ENCODE measurements at regions not wholly inside any gene's neighbourhood (a gene's known extent, or its start where the extent isn't known, plus 50 kb on each side); places are given as distances from the start of the nearest gene placed in this dataset.

- ChIA-PET POLR2A (no interaction called here), CTCF (interaction anchor here (1.0 to 1.5 kb wide), 3 partner anchors 13 to 188 kb away, joined by 3 to 5 read pairs (median 3); no protein-coding TSS in a partner anchor)
- Histone ChIP-seq H3K9me3 (replicated peaks; ENCODE audit: control insufficient read depth, insufficient read depth, low read length) (no peaks in the 10 kb centered on the region), H2AFZ (ENCODE audit: low read depth, low read length) (no peak overlapping the region), H3K4me3 (replicated peaks in 1 of 3; ENCODE audit: insufficient read depth in 1 of 3, low read depth in 1 of 3, low read length in 3 of 3) (no peak overlapping the region), H3K27me3 (ENCODE audit: control insufficient read depth in 2 of 2, insufficient read depth in 2 of 2, low read length in 2 of 2) (no peaks in the 10 kb centered on the region), H3K36me3 (ENCODE audit: control insufficient read depth in 2 of 2, extremely low read depth in 1 of 2, insufficient read depth in 2 of 2, low read length in 2 of 2) (no peaks in the 10 kb centered on the region), H3K27ac (ENCODE audit: insufficient read depth, low read depth, low read length) (no peak overlapping the region), H4K20me1 (replicated peaks; ENCODE audit: control insufficient read depth, extremely low read depth, insufficient read depth, low read length) (no peaks in the 10 kb centered on the region), H3K4me2 (ENCODE audit: insufficient read depth, low read length) (no peak overlapping the region), H3K9ac (replicated peaks; ENCODE audit: extremely low read depth, insufficient read depth, low read length) (no peak overlapping the region), H3K4me1 (ENCODE audit: control insufficient read depth, extremely low read depth, insufficient read depth, low read length) (no peaks in the 10 kb centered on the region), H3K9me1 (replicated peaks; ENCODE audit: control insufficient read depth, extremely low read depth, insufficient read depth, low read length) (no peaks in the 10 kb centered on the region), H3K79me2 (ENCODE audit: control insufficient read depth, insufficient read depth, low read length) (no peaks in the 10 kb centered on the region)
- no peak for FAIRE-seq
- dilution Hi-C loops (cut with MboI; ENCODE audit: extremely low pct_ligation_motif_present, low sequenced_read_pairs) = no loop called here
- TF ChIP-seq FOS (IDR thresholded peaks at IDR 0.05; ENCODE audit: borderline replicate concordance, insufficient read depth, low read length) = no peak
- no peak for DNase-seq (ENCODE audit: low read depth, low spot score)
- BruUV-seq (replicated peaks) = no TSS peak
- intact Hi-C loops (cut with micrococcal nuclease) = no loop called here
These were observed 459.0 kb upstream of the ATP2B1 start for GRCh38 chr12:90167518-90168208.

- TF ChIP-seq EZH2 (IDR thresholded peaks at IDR 0.05; ENCODE audit: borderline replicate concordance, low read depth, low read length, severe bottlenecking) (no peak), JUN (IDR thresholded peaks at IDR 0.05; ENCODE audit: borderline replicate concordance, insufficient read depth, insufficient read length, low read depth) (no peak), MYC (IDR thresholded peaks at IDR 0.05; ENCODE audit: low read depth, low read length) (no peak), CTCF (IDR thresholded peaks at IDR 0.05; ENCODE audit: extremely low read depth in 1 of 2, insufficient read depth in 1 of 2, low read depth in 1 of 2, low read length in 2 of 2) (no peak)
- POLR2A ChIA-PET = no interaction called here
- no peaks in the 10 kb centered on the region for H3K9me3 ChIP-seq (replicated peaks; ENCODE audit: control insufficient read depth, insufficient read depth, low read length)
- H3K4me1 ChIP-seq (ENCODE audit: control insufficient read depth, extremely low read depth, insufficient read depth, low read length) = no peaks in the 10 kb centered on the region
- H3K9ac ChIP-seq (replicated peaks; ENCODE audit: extremely low read depth, insufficient read depth, low read length) = no peak overlapping the region
- no peaks in the 10 kb centered on the region for H4K20me1 ChIP-seq (replicated peaks; ENCODE audit: control insufficient read depth, extremely low read depth, insufficient read depth, low read length)
- H3K36me3 ChIP-seq (ENCODE audit: control insufficient read depth in 2 of 2, extremely low read depth in 1 of 2, insufficient read depth in 2 of 2, low read length in 2 of 2) = no peaks in the 10 kb centered on the region
- dilution Hi-C loops (cut with MboI; ENCODE audit: extremely low pct_ligation_motif_present, low sequenced_read_pairs) = no loop called here
- H3K79me2 ChIP-seq (ENCODE audit: control insufficient read depth, insufficient read depth, low read length) = no peaks in the 10 kb centered on the region
- FAIRE-seq (no peak), DNase-seq (ENCODE audit: low read depth, low spot score) (no peak)
- H3K27me3 ChIP-seq (ENCODE audit: control insufficient read depth in 2 of 2, insufficient read depth in 2 of 2, low read length in 2 of 2) = no peaks in the 10 kb centered on the region
- no peak overlapping the region for H3K4me2 ChIP-seq (ENCODE audit: insufficient read depth, low read length)
- CTCF ChIA-PET = interaction anchor here (1.5 kb wide), 1 partner anchor 15 kb away, joined by 5 read pairs; no protein-coding TSS in a partner anchor
- BruUV-seq (replicated peaks) = no TSS peak
- no peak overlapping the region for H3K27ac ChIP-seq (ENCODE audit: insufficient read depth, low read depth, low read length)
- intact Hi-C loops (cut with micrococcal nuclease) = no loop called here
- H3K4me3 ChIP-seq (replicated peaks in 1 of 3; ENCODE audit: insufficient read depth in 1 of 3, low read depth in 1 of 3, low read length in 3 of 3) = no peak overlapping the region
- no peaks in the 10 kb centered on the region for H3K9me1 ChIP-seq (replicated peaks; ENCODE audit: control insufficient read depth, extremely low read depth, insufficient read depth, low read length)
- H2AFZ ChIP-seq (ENCODE audit: low read depth, low read length) = no peak overlapping the region
These were observed 458.0 kb upstream of the ATP2B1 start for GRCh38 chr12:90166671-90167070.
